ENCODE measurements at regions not wholly inside any gene's neighbourhood (a gene's known extent, or its start where the extent isn't known, plus 50 kb on each side); places are given as distances from the start of the nearest gene placed in this dataset.

DNA sequence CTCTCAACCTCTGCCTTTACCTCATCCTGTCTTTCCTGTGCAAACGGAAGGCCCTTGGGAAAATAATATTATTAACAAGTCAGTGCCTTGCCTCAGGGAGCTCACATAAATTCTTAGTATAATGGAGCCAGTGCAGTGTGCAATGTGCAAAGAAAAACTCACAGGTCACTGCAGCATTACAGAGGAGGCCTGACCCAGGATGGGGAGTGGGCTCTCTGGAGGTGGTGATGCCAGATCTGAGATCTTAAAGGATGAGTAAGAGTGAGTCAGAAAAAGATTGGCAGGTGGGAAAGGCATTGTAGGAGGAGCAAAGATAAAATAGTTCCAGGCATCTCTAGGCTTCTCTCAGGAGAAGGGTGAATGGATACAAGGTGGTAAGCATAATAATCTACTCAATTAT is 185.6 kb upstream of the ADAMTS9 start:
- no peak for TF ChIP-seq TCF7 (CRISPR knock-in tag; IDR thresholded peaks at IDR 0.05; ENCODE audit: low read depth)
- TF ChIP-seq, protein P1, sequence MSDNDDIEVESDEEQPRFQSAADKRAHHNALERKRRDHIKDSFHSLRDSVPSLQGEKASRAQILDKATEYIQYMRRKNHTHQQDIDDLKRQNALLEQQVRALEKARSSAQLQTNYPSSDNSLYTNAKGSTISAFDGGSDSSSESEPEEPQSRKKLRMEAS (CRISPR knock-in tag; IDR thresholded peaks at IDR 0.05), result no peak

Data from WTC11 (cell line).